Upper lobe of right lung (tissue), 1 donor: ENCODE measurements at regions not wholly inside any gene's neighbourhood (a gene's known extent, or its start where the extent isn't known, plus 50 kb on each side); places are given as distances from the start of the nearest gene placed in this dataset.

Experiments used
- ATAC-seq: fragments of 200-7000 bp; cut with Tn5 transposase; one replicate; pipeline ENCODE4 v1.9.1; 2020; ENCODE audit warnings: mild to moderate bottlenecking, moderate library complexity
- DNase-seq: peaks from one replicate; pipeline ENCODE4 v3.0.0-alpha.2; 2020
- H3K27ac ChIP-seq: fragments of 200-600 bp; one replicate; pipeline ENCODE4 v1.8.0; 2022
- H3K27me3 ChIP-seq: fragments of 200-600 bp; one replicate; pipeline ENCODE4 v1.8.0; 2022; ENCODE audit warnings: mild to moderate bottlenecking
- H3K36me3 ChIP-seq: fragments of 200-600 bp; one replicate; pipeline ENCODE4 v1.8.0; 2022
- H3K4me1 ChIP-seq: fragments of 200-600 bp; one replicate; pipeline ENCODE4 v1.8.0; 2022
- H3K4me3 ChIP-seq: fragments of 200-600 bp; one replicate; pipeline ENCODE4 v1.8.0; 2022; ENCODE audit warnings: mild to moderate bottlenecking
- H3K9me3 ChIP-seq: fragments of 200-600 bp; one replicate; pipeline ENCODE4 v1.8.0; 2022
- CTCF ChIP-seq: fragments of 200-600 bp; IDR thresholded peaks from one replicate; pipeline ENCODE4 v1.8.0; 2022; ENCODE audit warnings: antibody characterized with exemption
- intact Hi-C: fragments of 100-400 bp; cut with DNase I; formaldehyde crosslinking; loops from one replicate; pipeline ENCODE4 v1.11.0; 2022
- donor health status: DM: no; HTN: yes; CAD: no; lungs with severe emphysema.

- no peak for TF ChIP-seq CTCF
- ATAC-seq, result no peak
- Histone ChIP-seq H3K27me3 (no peaks in the 10 kb centered on the region), H3K27ac (no peak overlapping the region), H3K4me3 (no peak overlapping the region), H3K36me3 (no peaks in the 10 kb centered on the region), H3K9me3 (no peaks in the 10 kb centered on the region), H3K4me1 (no peaks in the 10 kb centered on the region)
- no peak for DNase-seq
- intact Hi-C loops, result no loop called here
Measured at GRCh38 chr1:222026280-222026679, 284.4 kb upstream of the DUSP10 start.

GRCh38 chr1:222023025-222023424 lies 281.1 kb upstream of the DUSP10 start:
- ATAC-seq, result no peak
- no peaks in the 10 kb centered on the region for H3K4me1 ChIP-seq
- no peaks in the 10 kb centered on the region for H3K9me3 ChIP-seq
- no peaks in the 10 kb centered on the region for H3K27me3 ChIP-seq
- no peak overlapping the region for H3K27ac ChIP-seq
- H3K4me3 ChIP-seq, result no peak overlapping the region
- H3K36me3 ChIP-seq, result no peaks in the 10 kb centered on the region
- TF ChIP-seq CTCF, result no peak
- intact Hi-C loops, result no loop called here
- DNase-seq, result no peak

GRCh38 chr1:222021129-222021528 lies 279.2 kb upstream of the DUSP10 start:
- intact Hi-C loops, result no loop called here
- ATAC-seq (no peak), DNase-seq (no peak)
- Histone ChIP-seq H3K9me3 (no peaks in the 10 kb centered on the region), H3K27ac (no peak overlapping the region), H3K4me3 (no peak overlapping the region), H3K36me3 (no peaks in the 10 kb centered on the region), H3K27me3 (no peaks in the 10 kb centered on the region), H3K4me1 (no peaks in the 10 kb centered on the region)
- TF ChIP-seq CTCF, result no peak

- no peak overlapping the region for H3K4me3 ChIP-seq
- H3K9me3 ChIP-seq, result no peaks in the 10 kb centered on the region
- intact Hi-C loops, result no loop called here
- H3K27ac ChIP-seq, result no peak overlapping the region
- no peaks in the 10 kb centered on the region for H3K4me1 ChIP-seq
- ATAC-seq (no peak), DNase-seq (no peak)
- no peak for TF ChIP-seq CTCF
- H3K36me3 ChIP-seq, result no peaks in the 10 kb centered on the region
- no peaks in the 10 kb centered on the region for H3K27me3 ChIP-seq
Measured at GRCh38 chr1:222020553-222020952, 278.7 kb upstream of the DUSP10 start.

GRCh38 chr1:222019029-222019428 lies 277.1 kb upstream of the DUSP10 start:
- H3K4me3 ChIP-seq, result no peak overlapping the region
- H3K36me3 ChIP-seq, result no peaks in the 10 kb centered on the region
- intact Hi-C loops, result no loop called here
- H3K27me3 ChIP-seq, result no peaks in the 10 kb centered on the region
- H3K4me1 ChIP-seq, result no peaks in the 10 kb centered on the region
- no peak for TF ChIP-seq CTCF
- no peak for DNase-seq
- no peak for ATAC-seq
- no peaks in the 10 kb centered on the region for H3K9me3 ChIP-seq
- H3K27ac ChIP-seq, result no peak overlapping the region

DNA sequence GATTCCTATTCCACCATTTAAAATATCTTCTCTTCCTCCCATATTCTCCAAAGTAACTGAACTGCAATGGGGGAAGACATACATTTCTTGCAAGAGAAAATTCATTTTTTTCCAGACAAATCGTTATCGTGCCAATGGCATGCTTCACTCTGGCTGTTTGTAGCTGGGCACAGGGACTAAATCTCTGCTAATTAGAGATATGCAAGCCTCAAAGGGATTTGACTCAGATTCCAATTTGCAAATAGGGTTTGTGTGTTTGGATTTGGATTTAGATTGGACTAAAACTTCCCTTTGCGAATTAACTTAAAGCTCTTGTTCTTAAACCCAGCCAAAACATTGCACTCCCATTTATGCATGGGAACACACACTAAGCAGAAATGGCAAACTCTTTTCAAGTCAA lies 276.2 kb upstream of the DUSP10 start:
- Histone ChIP-seq H3K27ac (no peak overlapping the region), H3K27me3 (no peaks in the 10 kb centered on the region), H3K9me3 (no peaks in the 10 kb centered on the region), H3K36me3 (no peaks in the 10 kb centered on the region), H3K4me1 (no peaks in the 10 kb centered on the region), H3K4me3 (no peak overlapping the region)
- no peak for DNase-seq
- ATAC-seq, result no peak
- no peak for TF ChIP-seq CTCF
- intact Hi-C loops, result no loop called here
